ENCODE measurements at regions not wholly inside any gene's neighbourhood (a gene's known extent, or its start where the extent isn't known, plus 50 kb on each side); places are given as distances from the start of the nearest gene placed in this dataset.
"Not testable (repeated sequence)": the region's sequence is repeated elsewhere in the genome, so short reads cannot be mapped to it uniquely, and the experiment has no call there.

DNA sequence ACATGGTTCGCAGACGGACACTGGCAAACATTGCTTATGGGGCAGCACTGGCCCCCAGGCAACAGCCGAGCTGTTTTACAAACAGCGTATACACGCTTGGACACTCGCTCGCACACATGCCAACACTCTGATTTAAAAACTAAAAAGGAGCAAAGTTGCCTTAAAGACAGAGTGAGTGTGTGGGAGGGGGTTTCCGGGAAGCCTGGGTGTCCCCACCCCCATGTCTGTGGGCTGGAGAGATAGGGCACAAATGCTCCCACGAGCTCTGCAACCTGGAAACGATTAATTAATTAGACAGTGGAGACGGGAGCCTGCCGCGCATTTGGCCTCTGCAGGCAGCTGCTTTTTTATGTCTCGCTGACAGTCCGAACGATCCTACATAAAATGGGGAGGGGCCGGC lies 107.9 kb upstream of the ZNF469 start:
- Histone ChIP-seq H2AFZ (ENCODE audit: low read length) (no peak overlapping the region), H3K9me2 (ENCODE audit: insufficient read depth, low read length) (no peaks in the 10 kb centered on the region), H4K20me1 (ENCODE audit: insufficient read depth, low read length) (no peaks in the 10 kb centered on the region), H3K9me3 (ENCODE audit: low read length) (no peaks in the 10 kb centered on the region), H3K36me3 (ENCODE audit: insufficient read depth, low read length) (no peaks in the 10 kb centered on the region), H3K27ac (ENCODE audit: low read depth, low read length, poor library complexity, severe bottlenecking) (no peak overlapping the region), H3K79me2 (ENCODE audit: insufficient read depth, low read depth, low read length) (no peaks in the 10 kb centered on the region), H3K4me2 (ENCODE audit: low read length) (no peak overlapping the region), H3K4me1 (ENCODE audit: insufficient read depth, low read length, poor library complexity, severe bottlenecking) (no peaks in the 10 kb centered on the region), H3K4me3 (ENCODE audit: low read depth, low read length, poor library complexity, severe bottlenecking) (no peak overlapping the region)
- intact Hi-C loops (cut with micrococcal nuclease; ENCODE audit: unreplicated experiment), result no loop called here
- POLR2A ChIA-PET, result no interaction called here
- no TSS peak for BruUV-seq (replicated peaks)
- no peak for DNase-seq (ENCODE audit: low spot score)
- CTCF ChIA-PET (ENCODE audit: unreplicated experiment), result no interaction called here
- TF ChIP-seq, protein P1, sequence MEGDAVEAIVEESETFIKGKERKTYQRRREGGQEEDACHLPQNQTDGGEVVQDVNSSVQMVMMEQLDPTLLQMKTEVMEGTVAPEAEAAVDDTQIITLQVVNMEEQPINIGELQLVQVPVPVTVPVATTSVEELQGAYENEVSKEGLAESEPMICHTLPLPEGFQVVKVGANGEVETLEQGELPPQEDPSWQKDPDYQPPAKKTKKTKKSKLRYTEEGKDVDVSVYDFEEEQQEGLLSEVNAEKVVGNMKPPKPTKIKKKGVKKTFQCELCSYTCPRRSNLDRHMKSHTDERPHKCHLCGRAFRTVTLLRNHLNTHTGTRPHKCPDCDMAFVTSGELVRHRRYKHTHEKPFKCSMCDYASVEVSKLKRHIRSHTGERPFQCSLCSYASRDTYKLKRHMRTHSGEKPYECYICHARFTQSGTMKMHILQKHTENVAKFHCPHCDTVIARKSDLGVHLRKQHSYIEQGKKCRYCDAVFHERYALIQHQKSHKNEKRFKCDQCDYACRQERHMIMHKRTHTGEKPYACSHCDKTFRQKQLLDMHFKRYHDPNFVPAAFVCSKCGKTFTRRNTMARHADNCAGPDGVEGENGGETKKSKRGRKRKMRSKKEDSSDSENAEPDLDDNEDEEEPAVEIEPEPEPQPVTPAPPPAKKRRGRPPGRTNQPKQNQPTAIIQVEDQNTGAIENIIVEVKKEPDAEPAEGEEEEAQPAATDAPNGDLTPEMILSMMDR (conservative IDR thresholded peaks at IDR 0.05; ENCODE audit: low read length), result no peak
- no peak for TF ChIP-seq EZH2phosphoT487 (IDR thresholded peaks at IDR 0.05; ENCODE audit: borderline replicate concordance, low read depth, low read length)

DNA sequence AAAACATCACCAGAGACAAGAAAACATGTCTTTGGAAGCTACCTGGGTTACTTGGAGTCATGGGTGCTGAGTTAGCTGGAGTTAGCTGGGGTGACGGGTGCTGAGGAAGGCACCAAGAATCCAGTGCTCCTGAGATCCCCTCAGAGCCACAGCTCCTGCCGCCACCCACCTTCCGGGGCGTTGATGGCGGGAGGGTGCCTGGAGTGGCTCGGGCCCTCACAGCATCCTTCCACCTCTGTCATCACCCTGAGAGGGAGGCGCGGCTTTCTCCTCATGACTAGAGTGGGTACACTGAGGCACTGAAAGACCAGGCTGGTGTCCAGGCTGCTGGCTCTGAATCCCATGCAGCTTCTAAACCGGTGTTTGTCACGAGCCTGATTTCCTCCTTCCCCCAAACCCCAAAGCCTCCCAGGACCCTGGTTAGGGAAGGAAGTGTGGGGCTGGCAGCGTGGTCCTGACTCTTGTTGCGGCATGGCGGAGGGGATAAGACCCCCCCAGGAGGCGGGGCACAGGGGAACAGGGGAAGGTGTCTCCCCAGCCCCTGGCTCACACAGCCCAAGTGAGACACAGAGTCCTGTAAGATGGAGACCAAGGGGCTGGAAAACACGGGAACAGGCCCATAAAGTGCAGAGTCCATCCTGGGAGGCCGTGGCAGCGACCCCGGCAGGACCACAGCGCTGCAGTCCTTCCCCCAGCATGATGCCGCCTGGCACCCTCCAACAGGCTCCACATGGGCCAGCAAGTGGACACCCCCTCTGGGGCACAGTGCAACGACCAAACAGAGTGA lies 107.2 kb upstream of the ZNF469 start:
- H3K9me2 ChIP-seq (ENCODE audit: insufficient read depth, low read length); H2AFZ ChIP-seq (ENCODE audit: low read length); H3K4me1 ChIP-seq (ENCODE audit: insufficient read depth, low read length, poor library complexity, severe bottlenecking); H4K20me1 ChIP-seq (ENCODE audit: insufficient read depth, low read length); H3K79me2 ChIP-seq (ENCODE audit: insufficient read depth, low read depth, low read length); H3K4me2 ChIP-seq (ENCODE audit: low read length); intact Hi-C loops (cut with micrococcal nuclease; ENCODE audit: unreplicated experiment); POLR2A ChIA-PET; H3K36me3 ChIP-seq (ENCODE audit: insufficient read depth, low read length); H3K27ac ChIP-seq (ENCODE audit: low read depth, low read length, poor library complexity, severe bottlenecking); DNase-seq (ENCODE audit: low spot score); H3K4me3 ChIP-seq (ENCODE audit: low read depth, low read length, poor library complexity, severe bottlenecking); BruUV-seq (replicated peaks); CTCF ChIA-PET (ENCODE audit: unreplicated experiment); H3K9me3 ChIP-seq (ENCODE audit: low read length): not testable (repeated sequence)

DNA sequence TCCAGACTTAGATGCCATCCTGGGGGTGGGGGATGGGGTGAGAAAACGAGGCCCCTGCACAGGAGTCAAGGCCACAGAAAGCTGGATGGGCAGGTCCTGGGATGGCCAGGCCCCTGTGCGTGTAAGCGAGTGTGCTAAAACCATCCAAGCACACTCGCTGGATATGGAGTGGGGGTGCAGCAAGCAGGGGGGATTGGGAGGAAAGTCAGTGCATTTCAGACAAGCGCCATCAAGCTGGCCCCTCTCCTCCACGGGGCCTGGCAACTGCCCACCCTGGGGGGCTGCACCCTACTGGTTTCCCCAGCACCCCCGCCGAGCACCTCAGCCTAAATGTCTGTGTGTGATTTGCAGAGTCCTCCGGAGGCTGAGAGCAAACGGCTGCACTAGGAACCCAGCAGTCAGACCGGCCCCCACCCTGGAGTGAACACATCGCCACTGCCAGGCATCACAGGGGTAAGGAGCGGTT lies 106.6 kb upstream of the ZNF469 start:
- H3K27ac ChIP-seq (ENCODE audit: low read depth, low read length, poor library complexity, severe bottlenecking); BruUV-seq (replicated peaks): not testable (repeated sequence)

DNA sequence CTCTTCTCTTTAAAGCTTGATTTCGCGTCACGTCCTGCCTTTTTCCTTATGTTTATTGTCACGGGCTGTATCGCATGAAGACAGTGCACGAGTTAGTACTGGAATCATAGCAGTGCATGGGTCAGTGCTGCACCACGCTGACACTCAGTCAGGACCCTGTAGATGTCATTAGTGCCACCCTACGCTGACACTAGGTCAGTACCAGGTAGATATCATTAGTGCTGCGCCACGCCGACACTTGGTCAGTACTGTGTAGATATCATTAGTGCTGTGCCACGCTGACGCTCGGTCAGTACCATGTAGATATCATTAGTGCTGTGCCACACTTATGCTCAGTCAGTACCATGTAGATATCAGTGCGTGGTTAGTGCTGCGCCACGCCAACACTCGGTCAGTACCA lies 106.2 kb upstream of the ZNF469 start:
- intact Hi-C loops (cut with micrococcal nuclease; ENCODE audit: unreplicated experiment), result no loop called here
- Histone ChIP-seq H3K9me2 (ENCODE audit: insufficient read depth, low read length) (no peaks in the 10 kb centered on the region), H3K79me2 (ENCODE audit: insufficient read depth, low read depth, low read length) (no peaks in the 10 kb centered on the region), H3K4me2 (ENCODE audit: low read length) (no peak overlapping the region), H3K36me3 (ENCODE audit: insufficient read depth, low read length) (no peaks in the 10 kb centered on the region), H3K4me1 (ENCODE audit: insufficient read depth, low read length, poor library complexity, severe bottlenecking) (no peaks in the 10 kb centered on the region), H2AFZ (ENCODE audit: low read length) (no peak overlapping the region), H4K20me1 (ENCODE audit: insufficient read depth, low read length) (no peaks in the 10 kb centered on the region), H3K4me3 (ENCODE audit: low read depth, low read length, poor library complexity, severe bottlenecking) (no peak overlapping the region), H3K27ac (ENCODE audit: low read depth, low read length, poor library complexity, severe bottlenecking) (no peak overlapping the region), H3K9me3 (ENCODE audit: low read length) (no peaks in the 10 kb centered on the region)
- no peak for DNase-seq (ENCODE audit: low spot score)
- no TSS peak for BruUV-seq (replicated peaks)
- TF ChIP-seq, protein P1 (conservative IDR thresholded peaks at IDR 0.05; ENCODE audit: low read length), result no peak
- no peak for TF ChIP-seq EZH2phosphoT487 (IDR thresholded peaks at IDR 0.05; ENCODE audit: borderline replicate concordance, low read depth, low read length)
- POLR2A ChIA-PET, result no interaction called here
- CTCF ChIA-PET (ENCODE audit: unreplicated experiment), result no interaction called here

More for the DNA sequence above, 106.6 kb upstream of the ZNF469 start:
- intact Hi-C loops (cut with micrococcal nuclease; ENCODE audit: unreplicated experiment); DNase-seq (ENCODE audit: low spot score); H3K4me3 ChIP-seq (ENCODE audit: low read depth, low read length, poor library complexity, severe bottlenecking); H3K36me3 ChIP-seq (ENCODE audit: insufficient read depth, low read length); CTCF ChIA-PET (ENCODE audit: unreplicated experiment); H3K9me3 ChIP-seq (ENCODE audit: low read length); H2AFZ ChIP-seq (ENCODE audit: low read length); POLR2A ChIA-PET; H3K79me2 ChIP-seq (ENCODE audit: insufficient read depth, low read depth, low read length); H3K4me1 ChIP-seq (ENCODE audit: insufficient read depth, low read length, poor library complexity, severe bottlenecking); H3K9me2 ChIP-seq (ENCODE audit: insufficient read depth, low read length); H4K20me1 ChIP-seq (ENCODE audit: insufficient read depth, low read length); H3K4me2 ChIP-seq (ENCODE audit: low read length): not testable (repeated sequence)

Data from OCI-LY7 (cell line).